ENCODE measurements at regions not wholly inside any gene's neighbourhood (a gene's known extent, or its start where the extent isn't known, plus 50 kb on each side); places are given as distances from the start of the nearest gene placed in this dataset.
A peak's percentile ranks its signal among the peaks of the same experiment; 100 is the strongest.

DNA sequence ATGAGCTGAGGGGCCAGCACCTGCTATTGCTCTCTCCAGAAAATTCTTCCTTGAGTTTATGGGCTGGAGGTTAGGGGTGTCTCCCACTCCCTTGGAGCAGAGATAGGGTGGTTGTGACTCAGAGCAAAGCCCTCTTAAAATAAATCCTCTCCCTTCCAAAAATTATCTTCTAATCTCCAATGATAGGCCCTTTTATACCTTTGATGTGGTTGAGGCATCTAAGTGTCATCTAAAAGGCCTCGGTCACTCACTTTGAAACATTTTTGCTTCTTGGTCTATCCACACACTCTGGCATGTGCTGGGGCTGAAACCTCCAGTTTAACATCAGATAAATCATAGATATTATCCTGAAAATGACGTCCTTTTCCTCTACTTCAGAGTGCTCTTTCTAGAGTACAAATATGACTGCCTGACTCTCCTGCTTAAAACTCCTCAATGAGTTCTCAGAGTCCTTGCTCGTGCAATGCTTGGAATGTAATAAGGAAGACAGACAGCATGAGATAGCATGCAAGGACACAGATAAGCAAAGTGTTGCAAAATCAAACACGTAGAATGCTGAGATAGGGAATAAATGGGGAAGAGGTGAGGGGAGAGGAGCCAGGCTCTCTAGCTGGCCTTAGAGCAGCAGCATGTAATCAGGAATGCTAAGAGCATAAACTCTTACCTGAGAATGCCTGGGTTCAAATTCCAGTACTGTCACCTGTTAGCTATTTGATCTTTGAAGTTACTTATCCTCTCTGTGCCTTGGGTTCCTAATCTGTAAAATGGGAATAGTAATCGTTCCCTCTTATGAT lies 374.1 kb upstream of the CITED2 start (continued):
- no peak for TF ChIP-seq ZNF445 (CRISPR knock-in tag; IDR thresholded peaks at IDR 0.05; ENCODE audit: low read depth)
- TF ChIP-seq ZNF124 (CRISPR knock-in tag; IDR thresholded peaks at IDR 0.05), result no peak
- TF ChIP-seq ILK (tag; IDR thresholded peaks at IDR 0.05; ENCODE audit: borderline replicate concordance, low read depth), result no peak
- TF ChIP-seq ZNF197 (CRISPR knock-in tag; IDR thresholded peaks at IDR 0.05; ENCODE audit: low read depth), result no peak
- TF ChIP-seq, protein P1, sequence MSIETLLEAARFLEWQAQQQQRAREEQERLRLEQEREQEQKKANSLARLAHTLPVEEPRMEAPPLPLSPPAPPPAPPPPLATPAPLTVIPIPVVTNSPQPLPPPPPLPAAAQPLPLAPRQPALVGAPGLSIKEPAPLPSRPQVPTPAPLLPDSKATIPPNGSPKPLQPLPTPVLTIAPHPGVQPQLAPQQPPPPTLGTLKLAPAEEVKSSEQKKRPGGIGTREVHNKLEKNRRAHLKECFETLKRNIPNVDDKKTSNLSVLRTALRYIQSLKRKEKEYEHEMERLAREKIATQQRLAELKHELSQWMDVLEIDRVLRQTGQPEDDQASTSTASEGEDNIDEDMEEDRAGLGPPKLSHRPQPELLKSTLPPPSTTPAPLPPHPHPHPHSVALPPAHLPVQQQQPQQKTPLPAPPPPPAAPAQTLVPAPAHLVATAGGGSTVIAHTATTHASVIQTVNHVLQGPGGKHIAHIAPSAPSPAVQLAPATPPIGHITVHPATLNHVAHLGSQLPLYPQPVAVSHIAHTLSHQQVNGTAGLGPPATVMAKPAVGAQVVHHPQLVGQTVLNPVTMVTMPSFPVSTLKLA (conservative IDR thresholded peaks at IDR 0.05), result no peak
- no peak for TF ChIP-seq RFX1 (IDR thresholded peaks at IDR 0.05)
- no peak for TF ChIP-seq FIP1L1 (IDR thresholded peaks at IDR 0.05; ENCODE audit: low read depth, low read length, poor library complexity, severe bottlenecking)
- no peak for TF ChIP-seq ZNF551 (CRISPR knock-in tag; IDR thresholded peaks at IDR 0.05)
- TF ChIP-seq NFE2L1 (tag; IDR thresholded peaks at IDR 0.05; ENCODE audit: borderline replicate concordance, low read depth), result no peak
- TF ChIP-seq RUNX1 (IDR thresholded peaks at IDR 0.05; ENCODE audit: low read depth), result no peak
- TF ChIP-seq TSC22D4 (tag; IDR thresholded peaks at IDR 0.05), result no peak
- TF ChIP-seq, protein P2, sequence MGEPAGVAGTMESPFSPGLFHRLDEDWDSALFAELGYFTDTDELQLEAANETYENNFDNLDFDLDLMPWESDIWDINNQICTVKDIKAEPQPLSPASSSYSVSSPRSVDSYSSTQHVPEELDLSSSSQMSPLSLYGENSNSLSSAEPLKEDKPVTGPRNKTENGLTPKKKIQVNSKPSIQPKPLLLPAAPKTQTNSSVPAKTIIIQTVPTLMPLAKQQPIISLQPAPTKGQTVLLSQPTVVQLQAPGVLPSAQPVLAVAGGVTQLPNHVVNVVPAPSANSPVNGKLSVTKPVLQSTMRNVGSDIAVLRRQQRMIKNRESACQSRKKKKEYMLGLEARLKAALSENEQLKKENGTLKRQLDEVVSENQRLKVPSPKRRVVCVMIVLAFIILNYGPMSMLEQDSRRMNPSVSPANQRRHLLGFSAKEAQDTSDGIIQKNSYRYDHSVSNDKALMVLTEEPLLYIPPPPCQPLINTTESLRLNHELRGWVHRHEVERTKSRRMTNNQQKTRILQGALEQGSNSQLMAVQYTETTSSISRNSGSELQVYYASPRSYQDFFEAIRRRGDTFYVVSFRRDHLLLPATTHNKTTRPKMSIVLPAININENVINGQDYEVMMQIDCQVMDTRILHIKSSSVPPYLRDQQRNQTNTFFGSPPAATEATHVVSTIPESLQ (CRISPR knock-in tag; IDR thresholded peaks at IDR 0.05), result no peak
- peak; percentile 39 for TF ChIP-seq MAFK (IDR thresholded peaks at IDR 0.05; ENCODE audit: low read length)
- TF ChIP-seq CEBPG (CRISPR knock-in tag; IDR thresholded peaks at IDR 0.05), result peak; percentile 68; the same call in 1 of the 2 replicates
- peak; percentile 74 to 75 for TF ChIP-seq CEBPG (tag; conservative IDR thresholded peaks at IDR 0.05 in 1 of 2, IDR thresholded peaks at IDR 0.05 in 1 of 2)
- TF ChIP-seq PTTG1 (tag; IDR thresholded peaks at IDR 0.05; ENCODE audit: low read depth), result no peak
- TF ChIP-seq CSDE1 (IDR thresholded peaks at IDR 0.05), result no peak
- TF ChIP-seq ZNF24 (IDR thresholded peaks at IDR 0.05), result no peak
- TF ChIP-seq, protein P3, sequence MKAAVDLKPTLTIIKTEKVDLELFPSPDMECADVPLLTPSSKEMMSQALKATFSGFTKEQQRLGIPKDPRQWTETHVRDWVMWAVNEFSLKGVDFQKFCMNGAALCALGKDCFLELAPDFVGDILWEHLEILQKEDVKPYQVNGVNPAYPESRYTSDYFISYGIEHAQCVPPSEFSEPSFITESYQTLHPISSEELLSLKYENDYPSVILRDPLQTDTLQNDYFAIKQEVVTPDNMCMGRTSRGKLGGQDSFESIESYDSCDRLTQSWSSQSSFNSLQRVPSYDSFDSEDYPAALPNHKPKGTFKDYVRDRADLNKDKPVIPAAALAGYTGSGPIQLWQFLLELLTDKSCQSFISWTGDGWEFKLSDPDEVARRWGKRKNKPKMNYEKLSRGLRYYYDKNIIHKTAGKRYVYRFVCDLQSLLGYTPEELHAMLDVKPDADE (conservative IDR thresholded peaks at IDR 0.05; ENCODE audit: control insufficient read depth, low read depth, low read length), result no peak
- peak; percentile 85 for TF ChIP-seq CBFA2T3 (IDR thresholded peaks at IDR 0.05)
- TF ChIP-seq, protein P4, sequence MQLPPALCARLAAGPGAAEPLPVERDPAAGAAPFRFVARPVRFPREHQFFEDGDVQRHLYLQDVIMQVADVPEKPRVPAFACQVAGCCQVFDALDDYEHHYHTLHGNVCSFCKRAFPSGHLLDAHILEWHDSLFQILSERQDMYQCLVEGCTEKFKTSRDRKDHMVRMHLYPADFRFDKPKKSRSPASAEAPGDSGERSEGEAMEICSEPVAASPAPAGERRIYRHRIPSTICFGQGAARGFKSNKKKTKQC (CRISPR knock-in tag; IDR thresholded peaks at IDR 0.05), result no peak
- peak; percentile 86; the same call in 1 of the 2 replicates for TF ChIP-seq MECOM (CRISPR knock-in tag; IDR thresholded peaks at IDR 0.05)
- TF ChIP-seq, protein P5, sequence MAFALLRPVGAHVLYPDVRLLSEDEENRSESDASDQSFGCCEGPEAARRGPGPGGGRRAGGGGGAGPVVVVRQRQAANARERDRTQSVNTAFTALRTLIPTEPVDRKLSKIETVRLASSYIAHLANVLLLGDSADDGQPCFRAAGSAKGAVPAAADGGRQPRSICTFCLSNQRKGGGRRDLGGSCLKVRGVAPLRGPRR (CRISPR knock-in tag; IDR thresholded peaks at IDR 0.05), result no peak
- no peak for TF ChIP-seq BRD9 (IDR thresholded peaks at IDR 0.05; ENCODE audit: low read depth, partially characterized antibody)

All from K562 (cell line).